Right renal cortex interstitium (tissue), 3 donors: ENCODE measurements at regions not wholly inside any gene's neighbourhood (a gene's known extent, or its start where the extent isn't known, plus 50 kb on each side); places are given as distances from the start of the nearest gene placed in this dataset.

Experiments
- DNase-seq, 3 donors: peaks; one replicate each; pipeline ENCODE4 v3.0.0-alpha.2; 2013; ENCODE audit warnings: low read depth in 3 of 3, low spot score in 2 of 3

GRCh38 chr1:221408117-221408803 is 333.6 kb downstream of the DUSP10 start:
- DNase-seq = no peak

DNA sequence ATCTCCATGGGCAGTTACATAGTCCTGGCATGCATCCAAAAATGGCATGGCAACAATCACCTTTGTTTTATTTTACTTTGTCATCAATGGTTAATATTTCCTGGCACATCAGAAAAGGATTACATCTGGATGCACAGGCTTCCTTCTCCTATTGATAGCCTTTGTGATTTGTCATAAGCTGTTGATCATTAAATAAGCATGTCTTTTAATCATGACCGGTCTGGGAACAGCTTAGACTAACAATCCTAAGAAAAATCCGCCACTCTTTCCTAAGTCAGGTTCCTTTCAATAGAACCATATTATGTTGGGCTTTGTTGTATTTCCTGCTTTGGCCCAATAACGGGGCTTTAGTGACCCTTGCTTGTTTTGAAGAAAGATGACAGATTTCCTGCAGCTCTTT is 330.6 kb downstream of the DUSP10 start:
- DNase-seq = no peak

GRCh38 chr1:221414772-221415539 is 326.9 kb downstream of the DUSP10 start:
- no peak for DNase-seq

GRCh38 chr1:221415651-221416050 is 326.2 kb downstream of the DUSP10 start:
- DNase-seq = no peak

GRCh38 chr1:221416142-221416541 is 325.7 kb downstream of the DUSP10 start:
- DNase-seq = no peak

GRCh38 chr1:221416723-221417122 is 325.2 kb downstream of the DUSP10 start:
- DNase-seq = no peak

- DNase-seq = no peak
Observed at GRCh38 chr1:221418346-221418745, 323.5 kb downstream of the DUSP10 start.

DNA sequence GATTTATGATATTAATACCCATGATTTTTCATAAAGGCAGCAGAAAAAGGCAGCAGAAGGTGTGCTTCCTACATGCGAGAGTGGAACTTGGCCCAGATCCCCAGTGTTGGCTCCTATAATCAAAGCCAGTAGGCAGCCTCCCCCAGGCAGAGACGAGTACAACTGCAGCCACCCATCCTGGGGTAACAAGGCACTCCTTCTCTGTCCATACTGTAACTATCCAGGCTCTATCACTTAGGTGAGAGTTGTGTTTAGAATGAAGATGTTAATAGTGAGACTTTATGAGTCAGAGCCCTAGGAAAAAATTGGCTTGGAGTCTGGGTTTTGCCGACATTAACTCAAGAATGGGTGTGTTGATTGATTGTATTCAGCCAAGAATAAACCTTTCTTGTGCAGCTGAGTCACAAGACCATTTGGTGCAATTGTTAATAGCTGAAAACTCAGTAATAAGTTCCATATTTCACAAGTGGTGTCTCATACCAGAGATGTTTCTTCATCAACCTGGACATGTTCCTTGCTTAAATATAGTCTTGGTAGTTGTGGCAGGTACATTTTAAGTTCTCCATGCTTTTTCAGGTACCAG is 322.3 kb downstream of the DUSP10 start:
- DNase-seq = no peak

- no peak for DNase-seq
Observed at GRCh38 chr1:221429264-221429663, 312.6 kb downstream of the DUSP10 start.

DNA sequence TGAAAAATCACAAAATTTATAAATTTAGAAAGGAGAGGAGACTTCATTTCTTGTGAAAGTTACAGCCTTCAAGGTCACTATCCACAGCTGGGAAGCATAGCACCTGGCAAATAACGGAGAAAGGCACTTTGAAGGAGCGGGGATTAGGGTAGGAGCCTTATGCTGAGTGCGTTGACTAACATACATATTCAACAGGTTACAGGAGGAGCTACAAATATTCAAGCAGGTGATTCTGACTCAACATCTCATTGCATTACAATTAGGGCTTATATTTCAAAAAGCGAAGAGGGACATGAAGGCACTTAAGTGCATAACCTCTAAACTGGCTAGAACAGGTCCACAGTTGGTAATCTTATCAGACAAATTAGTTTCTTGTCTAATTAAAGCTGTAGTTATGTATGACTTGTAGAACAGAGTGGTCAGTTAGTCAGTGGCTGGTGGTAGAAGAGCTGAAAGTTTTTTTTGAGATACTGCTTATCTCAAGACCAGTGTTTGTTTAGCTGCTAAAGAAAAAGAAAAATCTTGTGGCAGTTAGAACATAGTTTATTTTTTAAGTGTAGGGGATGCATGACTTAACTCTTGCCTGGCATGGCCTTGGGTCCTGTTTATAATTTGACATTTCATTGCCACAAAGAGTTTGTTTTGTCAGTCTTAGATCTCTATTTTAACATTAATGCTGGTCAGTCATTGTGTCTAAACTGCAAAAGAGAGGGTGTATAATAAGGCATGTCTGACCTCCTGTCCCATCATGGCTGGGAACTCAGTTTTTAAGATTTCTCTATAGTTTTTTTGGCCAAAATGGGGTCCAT is 311.5 kb downstream of the DUSP10 start:
- no peak for DNase-seq

- DNase-seq = no peak
Observed at GRCh38 chr1:221431068-221431651, 310.7 kb downstream of the DUSP10 start.

GRCh38 chr1:221431961-221432360 is 309.9 kb downstream of the DUSP10 start:
- DNase-seq = no peak

DNA sequence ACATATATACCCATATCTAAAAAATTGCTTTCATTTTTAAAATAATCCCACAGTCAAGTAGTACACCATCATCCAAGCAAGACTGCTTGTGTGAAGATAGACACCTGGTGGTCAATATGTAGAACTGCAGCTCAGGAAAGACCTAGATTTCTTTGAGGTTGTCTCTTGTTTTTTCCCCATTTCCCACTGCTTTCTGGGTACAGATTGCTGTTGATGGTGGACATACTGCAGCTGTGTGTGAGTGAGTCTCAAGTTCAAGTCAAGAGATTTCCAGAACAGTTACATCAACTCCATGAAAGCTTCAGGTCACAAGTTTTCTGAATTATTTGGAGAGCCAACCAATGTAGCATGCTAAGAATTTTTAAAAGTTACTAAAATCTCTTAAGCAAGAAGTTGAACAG is 306.4 kb downstream of the DUSP10 start:
- DNase-seq = peak in 2 of 3 donors; percentile 16 to 34

- DNase-seq = no peak
Observed at GRCh38 chr1:221437171-221437570, 304.7 kb downstream of the DUSP10 start.

GRCh38 chr1:221437926-221438325 is 304.0 kb downstream of the DUSP10 start:
- DNase-seq = no peak

GRCh38 chr1:221439008-221439746 is 302.7 kb downstream of the DUSP10 start:
- no peak for DNase-seq

GRCh38 chr1:221439747-221440501 is 302.0 kb downstream of the DUSP10 start:
- no peak for DNase-seq

GRCh38 chr1:221440658-221441057 is 301.2 kb downstream of the DUSP10 start:
- peak in 2 of 3 donors; percentile 5 to 24 for DNase-seq

DNA sequence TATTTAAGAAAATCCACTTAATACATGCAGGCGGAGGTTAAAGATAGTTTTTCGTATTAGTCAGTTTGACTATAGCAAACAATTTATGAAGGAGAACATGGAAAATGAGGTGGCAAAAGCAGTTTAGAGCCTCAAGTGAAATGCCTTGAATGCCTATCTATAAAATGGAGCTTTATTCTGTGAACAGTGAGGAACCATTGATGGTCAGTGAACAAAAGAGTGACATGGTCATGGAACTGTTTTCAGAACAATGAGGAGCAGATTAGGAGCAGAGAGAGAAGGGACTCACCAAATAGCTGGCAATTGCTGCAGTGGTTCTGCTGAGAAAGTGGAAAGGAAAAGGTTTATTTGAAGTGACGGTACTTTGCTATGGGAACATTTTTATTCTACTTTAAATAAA is 299.8 kb downstream of the DUSP10 start:
- DNase-seq = no peak
